ENCODE measurements at regions not wholly inside any gene's neighbourhood (a gene's known extent, or its start where the extent isn't known, plus 50 kb on each side); places are given as distances from the start of the nearest gene placed in this dataset.

GRCh38 chr15:87563869-87564268, 692.7 kb downstream of the NTRK3 start:
- WGBS, 2 experiments (ENCODE audit: extremely low coverage in 2 of 2, insufficient read length in 1 of 2): no CpG with 5 or more reads among the region's 2 CpGs
- no peaks in the 10 kb centered on the region for H3K4me1 ChIP-seq (ENCODE audit: control insufficient read depth, insufficient read depth, low read length)
- no peak overlapping the region for H3K14ac ChIP-seq (replicated peaks; ENCODE audit: low read depth, low read length)
- POLR2A ChIA-PET (ENCODE audit: unreplicated experiment): no interaction called here
- H4K91ac ChIP-seq (ENCODE audit: insufficient read depth, low read depth, low read length): no peak overlapping the region
- H2BK15ac ChIP-seq (ENCODE audit: low read depth, low read length): no peak overlapping the region
- no peak overlapping the region for H3K9ac ChIP-seq (ENCODE audit: low read depth, low read length)
- H4K5ac ChIP-seq (ENCODE audit: low read depth, low read length): no peak overlapping the region
- dilution Hi-C loops (cut with HindIII; ENCODE audit: low sequenced_read_pairs, unreplicated experiment) (no loop called here), intact Hi-C loops (cut with micrococcal nuclease) (no loop called here), in situ Hi-C loops (cut with MboI; ENCODE audit: low sequenced_read_pairs) (no loop called here)
- H2BK20ac ChIP-seq (ENCODE audit: low read depth, low read length): no peak overlapping the region
- no peak overlapping the region for H3K4me3 ChIP-seq (ENCODE audit: insufficient read depth, low read depth, low read length)
- no peaks in the 10 kb centered on the region for H3K9me1 ChIP-seq (ENCODE audit: insufficient read depth, low read length)
- H3K36me3 ChIP-seq (ENCODE audit: control insufficient read depth, insufficient read depth, low read length): no peaks in the 10 kb centered on the region
- no peaks in the 10 kb centered on the region for H3K27me3 ChIP-seq (ENCODE audit: control insufficient read depth, insufficient read depth, low read length)
- H4K20me1 ChIP-seq (ENCODE audit: insufficient read depth, low read length): no peaks in the 10 kb centered on the region
- H3K4ac ChIP-seq (ENCODE audit: low read depth, low read length): no peak overlapping the region
- H2AFZ ChIP-seq (replicated peaks; ENCODE audit: low read length, poor library complexity): no peak overlapping the region
- no peak overlapping the region for H2AK9ac ChIP-seq (replicated peaks; ENCODE audit: low read depth, low read length, poor library complexity)
- no peaks in the 10 kb centered on the region for H3K79me1 ChIP-seq (ENCODE audit: low read depth in 1 of 2, low read length in 2 of 2)
- BruUV-seq (replicated peaks): no TSS peak
- ATAC-seq (ENCODE audit: low read depth) (no peak), DNase-seq (no peak)
- H2BK5ac ChIP-seq (ENCODE audit: low read depth, low read length, poor library complexity, severe bottlenecking): no peak overlapping the region
- no peak overlapping the region for H3K56ac ChIP-seq (ENCODE audit: extremely low read depth, insufficient read depth, low read length)
- H2AK5ac ChIP-seq (ENCODE audit: low read depth, low read length): no peak overlapping the region
- TF ChIP-seq CHD1 (IDR thresholded peaks at IDR 0.05; ENCODE audit: low read depth, low read length): no peak
- TF ChIP-seq POLR2A (IDR thresholded peaks at IDR 0.05; ENCODE audit: low read depth, low read length): no peak
- TF ChIP-seq RFX5 (IDR thresholded peaks at IDR 0.05; ENCODE audit: low read depth, low read length): no peak
- TF ChIP-seq MAZ (IDR thresholded peaks at IDR 0.05; ENCODE audit: borderline replicate concordance, low read depth, low read length): no peak
- TF ChIP-seq CEBPB (IDR thresholded peaks at IDR 0.05; ENCODE audit: low read depth, low read length): no peak
- no peak for TF ChIP-seq NFE2L2 (IDR thresholded peaks at IDR 0.05; ENCODE audit: low read depth, low read length)
- TF ChIP-seq FOS (IDR thresholded peaks at IDR 0.05; ENCODE audit: low read depth, low read length): no peak
- no peak overlapping the region for H3K23ac ChIP-seq (ENCODE audit: low read depth, low read length)
- CTCF ChIA-PET: no interaction called here
- H3K9me3 ChIP-seq (ENCODE audit: control insufficient read depth, insufficient read depth, low read length): peaks cover 13% of the 10 kb centered on the region; the same call in 1 of the 2 replicates
- no peak overlapping the region for H3K27ac ChIP-seq (ENCODE audit: insufficient read depth, low read length)
- H3K18ac ChIP-seq (ENCODE audit: low read depth, low read length): no peak overlapping the region
- H2BK120ac ChIP-seq (ENCODE audit: low read depth, low read length): no peak overlapping the region
- H3K4me2 ChIP-seq (ENCODE audit: low read depth, low read length): no peak overlapping the region
- H4K8ac ChIP-seq (ENCODE audit: low read depth in 2 of 2, low read length in 2 of 2): no peak overlapping the region
